ENCODE measurements at regions not wholly inside any gene's neighbourhood (a gene's known extent, or its start where the extent isn't known, plus 50 kb on each side); places are given as distances from the start of the nearest gene placed in this dataset.
"Not testable (repeated sequence)": the region's sequence is repeated elsewhere in the genome, so short reads cannot be mapped to it uniquely, and the experiment has no call there.

DNA sequence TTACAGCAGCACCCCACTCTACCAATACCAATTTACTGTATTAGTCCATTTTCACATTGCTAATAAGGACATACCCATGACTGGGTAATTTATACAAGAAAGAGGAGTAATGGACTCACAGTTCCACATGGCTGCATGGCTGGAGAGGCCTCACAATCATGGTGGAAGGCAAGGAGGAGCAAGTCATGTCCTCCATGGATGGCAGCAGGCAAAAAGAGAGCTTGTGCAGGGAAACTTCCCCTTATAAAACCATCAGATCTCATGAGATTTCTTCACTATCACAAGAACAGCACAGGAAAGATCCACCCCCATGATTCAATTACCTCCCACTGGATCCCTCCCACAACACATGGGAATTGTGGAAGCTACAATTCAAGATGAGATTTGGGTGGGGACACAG is 1281.3 kb upstream of the TMEM132C start:
- not testable (repeated sequence) for TF ChIP-seq POLR2A (IDR thresholded peaks at IDR 0.05)
- TF ChIP-seq, protein P1, sequence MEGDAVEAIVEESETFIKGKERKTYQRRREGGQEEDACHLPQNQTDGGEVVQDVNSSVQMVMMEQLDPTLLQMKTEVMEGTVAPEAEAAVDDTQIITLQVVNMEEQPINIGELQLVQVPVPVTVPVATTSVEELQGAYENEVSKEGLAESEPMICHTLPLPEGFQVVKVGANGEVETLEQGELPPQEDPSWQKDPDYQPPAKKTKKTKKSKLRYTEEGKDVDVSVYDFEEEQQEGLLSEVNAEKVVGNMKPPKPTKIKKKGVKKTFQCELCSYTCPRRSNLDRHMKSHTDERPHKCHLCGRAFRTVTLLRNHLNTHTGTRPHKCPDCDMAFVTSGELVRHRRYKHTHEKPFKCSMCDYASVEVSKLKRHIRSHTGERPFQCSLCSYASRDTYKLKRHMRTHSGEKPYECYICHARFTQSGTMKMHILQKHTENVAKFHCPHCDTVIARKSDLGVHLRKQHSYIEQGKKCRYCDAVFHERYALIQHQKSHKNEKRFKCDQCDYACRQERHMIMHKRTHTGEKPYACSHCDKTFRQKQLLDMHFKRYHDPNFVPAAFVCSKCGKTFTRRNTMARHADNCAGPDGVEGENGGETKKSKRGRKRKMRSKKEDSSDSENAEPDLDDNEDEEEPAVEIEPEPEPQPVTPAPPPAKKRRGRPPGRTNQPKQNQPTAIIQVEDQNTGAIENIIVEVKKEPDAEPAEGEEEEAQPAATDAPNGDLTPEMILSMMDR (IDR thresholded peaks at IDR 0.05): not testable (repeated sequence)
